GM12878 (cell line): ENCODE measurements at regions not wholly inside any gene's neighbourhood (a gene's known extent, or its start where the extent isn't known, plus 50 kb on each side); places are given as distances from the start of the nearest gene placed in this dataset.

Experiments used
- ATAC-seq: fragments of 200-7000 bp; cut with Tn5 transposase; 3 replicates; pipeline ENCODE4 v1.9.1; 2020; ENCODE audit warnings: mild to moderate bottlenecking, moderate library complexity
- BruUV-seq: library from RNA; stranded (reverse); fragments of 400-500 nt; replicated peaks from 2 replicates; lab custom pipeline; 2021; lab: Mats Ljungman, UMichigan
- CTCF ChIA-PET: fragments of 300-600 bp; sonication (Branson Sonifier 250); formaldehyde crosslinking; extraction: SDS; loops from one replicate; lab custom pipeline; 2021; ENCODE audit warnings: inconsistent platforms; lab: Yijun Ruan, JAX
- POLR2A ChIA-PET: fragments of 350-600 bp; formaldehyde crosslinking; extraction: SDS; loops from one replicate; lab custom pipeline; 2021; ENCODE audit warnings: inconsistent platforms; lab: Charles Lee
- RAD21 ChIA-PET: fragments of 300-600 bp; sonication (Branson Sonifier 250); formaldehyde crosslinking; loops from one replicate; lab custom pipeline; 2023; ENCODE audit warnings: antibody characterized with exemption; ENCODE audit not compliant: unreplicated experiment; lab: Charles Lee
- SMC1A ChIA-PET: fragments of 300-600 bp; sonication (Branson Sonifier 250); formaldehyde crosslinking; loops from one replicate; lab custom pipeline; 2023; ENCODE audit not compliant: unreplicated experiment, uncharacterized antibody; lab: Charles Lee
- DNase-seq: peaks from one replicate; pipeline ENCODE4 v3.0.0-alpha.2; 2011; ENCODE audit warnings: low read depth, low spot score
- FAIRE-seq: peaks from 3 replicates; lab custom pipeline; 2011; peaks lifted over from hg19 to GRCh38; lab: Jason Lieb, UNC
- H2AFZ ChIP-seq: 2 replicates; pipeline ENCODE4 v1.6.0; 2011; ENCODE audit warnings: low read depth, low read length, control low read depth; ENCODE audit not compliant: control insufficient read depth
- H3K27ac ChIP-seq: 2 replicates; pipeline ENCODE4 v1.5.1; 2011; ENCODE audit warnings: control low read depth; ENCODE audit not compliant: control insufficient read depth, insufficient read depth
- H3K27me3 ChIP-seq, 2 experiments: replicated peaks in 1 of 2; 2 replicates each; pipeline versions ENCODE4 v1.6.0 to v1.6.1; 2011; ENCODE audit warnings: low read length in 1 of 2; ENCODE audit not compliant: control insufficient read depth in 2 of 2, insufficient read depth in 2 of 2
- H3K36me3 ChIP-seq, 2 experiments: 2 replicates each; pipeline ENCODE4 v1.5.1; 2011; ENCODE audit warnings: low read length in 1 of 2; ENCODE audit not compliant: control insufficient read depth in 2 of 2, insufficient read depth in 2 of 2
- H3K4me1 ChIP-seq: 2 replicates; pipeline ENCODE4 v1.6.1; 2011; ENCODE audit warnings: mild to moderate bottlenecking, low read length, moderate library complexity, mixed read lengths; ENCODE audit not compliant: control insufficient read depth, insufficient read depth
- H3K4me2 ChIP-seq: 2 replicates; pipeline ENCODE4 v1.6.0; 2011; ENCODE audit warnings: control low read depth; ENCODE audit not compliant: control insufficient read depth, insufficient read depth
- H3K4me3 ChIP-seq: fragments of 200-600 bp; sonication (generic); 2 replicates; pipeline ENCODE4 v1.5.1; 2016
- H3K79me2 ChIP-seq: 2 replicates; pipeline ENCODE4 v1.6.0; 2011; ENCODE audit warnings: low read length; ENCODE audit not compliant: control insufficient read depth, insufficient read depth
- H3K9ac ChIP-seq: 2 replicates; pipeline ENCODE4 v1.8.0; 2011; ENCODE audit warnings: low read length, control low read depth, mixed read lengths; ENCODE audit not compliant: control insufficient read depth, insufficient read depth
- H3K9me3 ChIP-seq: replicated peaks from 3 replicates; pipeline ENCODE4 v1.5.1; 2011; ENCODE audit warnings: mild to moderate bottlenecking, low read length; ENCODE audit not compliant: control insufficient read depth, insufficient read depth
- H4K20me1 ChIP-seq: 2 replicates; pipeline ENCODE4 v1.6.0; 2011; ENCODE audit not compliant: control insufficient read depth, insufficient read depth
- BCL11A ChIP-seq: IDR thresholded peaks from 2 replicates; pipeline ENCODE4 v1.6.1; 2011; ENCODE audit warnings: low read depth, low read length
- BHLHE40 ChIP-seq, 2 experiments: fragments of 450-650 bp in 1 of 2; IDR thresholded peaks; 2 replicates each; pipeline ENCODE4 v1.6.1; 2011 to 2017; ENCODE audit warnings: low read depth in 2 of 2, borderline replicate concordance in 1 of 2, improper control_type of control experiment in 1 of 2, low read length in 1 of 2, mild to moderate bottlenecking in 1 of 2
- CBX3 ChIP-seq: fragments of 200-600 bp; sonication (generic); IDR thresholded peaks from 2 replicates; pipeline ENCODE4 v1.6.1; 2016; ENCODE audit warnings: low read depth, borderline replicate concordance
- CHD2 ChIP-seq: IDR thresholded peaks from 2 replicates; pipeline ENCODE4 v1.6.1; 2011; ENCODE audit warnings: low read depth, low read length, improper control_type of control experiment, borderline replicate concordance
- CHD4 ChIP-seq: fragments of 200-600 bp; sonication (generic); IDR thresholded peaks from 2 replicates; pipeline ENCODE4 v1.6.1; 2016; ENCODE audit warnings: mild to moderate bottlenecking
- E2F4 ChIP-seq: IDR thresholded peaks from 2 replicates; pipeline ENCODE4 v1.6.1; 2012; ENCODE audit warnings: low read depth, low read length, improper control_type of control experiment
- E4F1 ChIP-seq: fragments of 450-650 bp; IDR thresholded peaks from 2 replicates; pipeline ENCODE4 v1.6.1; 2018; ENCODE audit warnings: borderline replicate concordance, mild to moderate bottlenecking; ENCODE audit not compliant: partially characterized antibody
- FOXK2 ChIP-seq: fragments of 450-650 bp; IDR thresholded peaks from 2 replicates; pipeline ENCODE4 v1.6.1; 2017; ENCODE audit warnings: mild to moderate bottlenecking, moderate library complexity
- GATAD2B ChIP-seq: fragments of 450-650 bp; conservative IDR thresholded peaks from 2 replicates; pipeline ENCODE4 v1.6.1; 2017; ENCODE audit warnings: low read depth, mild to moderate bottlenecking, moderate library complexity
- IKZF1 ChIP-seq: fragments of 450-650 bp; conservative IDR thresholded peaks from 2 replicates; pipeline ENCODE4 v1.6.1; 2017; ENCODE audit warnings: antibody characterized with exemption, mild to moderate bottlenecking
- PML ChIP-seq: IDR thresholded peaks from 2 replicates; pipeline ENCODE4 v1.6.1; 2012; ENCODE audit warnings: low read length, inconsistent platforms
- RELA ChIP-seq: fragments of 450-650 bp; IDR thresholded peaks from 2 replicates; pipeline ENCODE4 v1.8.0; 2014; ENCODE audit warnings: borderline replicate concordance; ENCODE audit not compliant: partially characterized antibody
- RFX5 ChIP-seq: IDR thresholded peaks from 2 replicates; pipeline ENCODE4 v1.6.1; 2011; ENCODE audit warnings: low read depth, low read length, improper control_type of control experiment
- SMAD5 ChIP-seq: IDR thresholded peaks from 2 replicates; pipeline ENCODE4 v1.6.1; 2016; ENCODE audit warnings: antibody characterized with exemption, low read depth
- YBX1 ChIP-seq: fragments of 450-650 bp; IDR thresholded peaks from 2 replicates; pipeline ENCODE4 v1.6.1; 2016; ENCODE audit warnings: antibody characterized with exemption
- YY1 ChIP-seq: IDR thresholded peaks from 2 replicates; pipeline ENCODE4 v1.6.1; 2011; ENCODE audit warnings: low read depth, mild to moderate bottlenecking, low read length
- ZBTB33 ChIP-seq: fragments of 450-650 bp; IDR thresholded peaks from 2 replicates; pipeline ENCODE4 v1.6.1; 2017; ENCODE audit warnings: mild to moderate bottlenecking
- WGBS: methylation state at CpG from one replicate; pipeline ENCODE4 v1.1.6; 2016; ENCODE audit warnings: low lambda C conversion rate; ENCODE audit not compliant: insufficient replicate concordance, insufficient coverage; ENCODE audit errors: missing lambda C conversion rate; 5-methylcytosine and 5-hydroxymethylcytosine counted together
- in situ Hi-C: fragments of 300-500 bp; cut with MboI; formaldehyde crosslinking; loops from 9 replicates; pipeline ENCODE4 v1.14.3; 2018; ENCODE audit warnings: mixed read lengths
- intact Hi-C: fragments of 100-400 bp; cut with micrococcal nuclease; formaldehyde crosslinking; loops from one replicate; pipeline ENCODE4 v1.14.2; 2022; ENCODE audit not compliant: unreplicated experiment

GRCh38 chr13:99843872-99844271, 127.7 kb downstream of the ZIC5 start (continued):
- TF ChIP-seq ZBTB33 (no peak), BHLHE40 (IDR thresholded peaks at IDR 0.05; ENCODE audit: borderline replicate concordance in 1 of 2, low read depth in 2 of 2, low read length in 1 of 2) (no peak), CHD2 (no peak)
- TF ChIP-seq, all 136 proteins: peak for 0

- WGBS: 5% methylated on average over 1 of the region's 1 CpG
- no peaks in the 10 kb centered on the region for H3K27me3 ChIP-seq
- no peaks in the 10 kb centered on the region for H3K36me3 ChIP-seq
- no TSS peak for BruUV-seq
- no peaks in the 10 kb centered on the region for H3K9me3 ChIP-seq
- no peak for ATAC-seq
- ChIA-PET POLR2A (no interaction called here), RAD21 (no interaction called here), CTCF (no interaction called here), SMC1A (interaction anchor here (0.5 to 1.8 kb wide), 3 partner anchors 10 to 1004 kb away, joined by 3 to 4 read pairs (median 3); no protein-coding TSS in a partner anchor)
- no peak overlapping the region for H3K4me2 ChIP-seq
- H3K9ac ChIP-seq: no peak overlapping the region
- no peak for DNase-seq
- H3K27ac ChIP-seq: no peak overlapping the region
- no peaks in the 10 kb centered on the region for H3K79me2 ChIP-seq
- FAIRE-seq: no peak
- no peaks in the 10 kb centered on the region for H3K4me1 ChIP-seq
- intact Hi-C loops: no loop called here
- no peak overlapping the region for H3K4me3 ChIP-seq
- H4K20me1 ChIP-seq: no peaks in the 10 kb centered on the region; the same call in 1 of the 2 replicates
- in situ Hi-C loops: no loop called here
- H2AFZ ChIP-seq: no peak overlapping the region
- no peak for TF ChIP-seq PML
- no peak for TF ChIP-seq YY1
- TF ChIP-seq E4F1: no peak
- no peak for TF ChIP-seq YBX1
- TF ChIP-seq BCL11A: no peak
- TF ChIP-seq IKZF1: no peak
- no peak for TF ChIP-seq CBX3
- no peak for TF ChIP-seq CHD4
- TF ChIP-seq SMAD5: no peak
- no peak for TF ChIP-seq RFX5
- no peak for TF ChIP-seq RELA
- TF ChIP-seq E2F4: no peak
- no peak for TF ChIP-seq FOXK2
- no peak for TF ChIP-seq GATAD2B
Measured at GRCh38 chr13:99842405-99842804, 129.2 kb downstream of the ZIC5 start.
